ENCODE measurements at regions not wholly inside any gene's neighbourhood (a gene's known extent, or its start where the extent isn't known, plus 50 kb on each side); places are given as distances from the start of the nearest gene placed in this dataset.

DNA sequence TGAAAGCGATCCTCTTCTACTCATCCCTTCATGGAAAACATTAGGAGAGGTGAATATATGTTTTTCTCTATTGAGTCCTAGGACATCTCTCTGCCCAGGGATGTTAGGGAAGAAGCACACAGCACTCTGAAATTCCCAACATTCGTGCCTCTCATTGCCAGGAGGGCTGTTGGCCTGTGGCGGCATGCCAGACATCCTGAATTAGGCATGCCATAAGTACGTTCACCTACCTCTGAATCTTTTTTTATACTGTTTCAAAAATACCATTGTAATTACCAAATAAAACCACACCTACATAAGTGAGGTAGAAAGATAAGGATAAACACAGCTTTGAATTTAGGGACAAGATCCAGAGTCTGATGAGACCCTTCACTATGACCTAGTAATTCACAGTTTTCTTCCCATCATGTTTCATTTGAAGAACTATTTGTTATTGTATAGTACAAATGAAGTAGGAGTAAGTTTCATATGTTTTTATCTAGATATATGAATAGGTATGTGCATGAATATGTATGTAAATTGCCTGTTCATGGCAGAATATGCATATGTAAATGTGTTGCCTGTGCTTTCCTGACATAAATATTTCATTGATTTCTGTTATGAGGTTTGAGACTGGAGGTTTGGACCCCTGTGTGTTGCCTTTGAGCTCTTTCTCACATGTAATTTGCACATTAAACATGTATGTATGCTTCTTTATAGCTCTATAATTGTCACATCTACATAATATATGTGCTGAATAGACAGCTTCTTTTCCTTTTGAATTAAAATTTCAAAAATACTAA is 66.6 kb upstream of the STAM2 start:
- no peak overlapping the region for H3K4me3 ChIP-seq (ENCODE audit: low read depth, low read length)
- H3K36me3 ChIP-seq (ENCODE audit: control insufficient read depth in 2 of 2, insufficient read depth in 1 of 2, low read length in 2 of 2), result no peaks in the 10 kb centered on the region
- TF ChIP-seq ZSCAN16 (tag by site-specific recombination; IDR thresholded peaks at IDR 0.05) (no peak), ZNF501 (tag by site-specific recombination; IDR thresholded peaks at IDR 0.05) (no peak), KLF9 (tag by site-specific recombination; IDR thresholded peaks at IDR 0.05; ENCODE audit: low read depth) (no peak), FEZF1 (tag by site-specific recombination; IDR thresholded peaks at IDR 0.05) (no peak), ZNF24 (tag by site-specific recombination; IDR thresholded peaks at IDR 0.05) (no peak), ZNF530 (tag by site-specific recombination; IDR thresholded peaks at IDR 0.05; ENCODE audit: low read depth) (no peak), ZNF658 (tag by site-specific recombination; IDR thresholded peaks at IDR 0.05) (no peak), HOXC10 (CRISPR knock-in tag; IDR thresholded peaks at IDR 0.05) (no peak), KLF1 (tag by site-specific recombination; IDR thresholded peaks at IDR 0.05) (no peak), ZNF16 (tag by site-specific recombination; IDR thresholded peaks at IDR 0.05; ENCODE audit: low read depth) (no peak), ZBTB20 (tag by site-specific recombination; IDR thresholded peaks at IDR 0.05) (no peak), ZNF248 (tag by site-specific recombination; IDR thresholded peaks at IDR 0.05) (no peak)
- TF ChIP-seq, protein P1, sequence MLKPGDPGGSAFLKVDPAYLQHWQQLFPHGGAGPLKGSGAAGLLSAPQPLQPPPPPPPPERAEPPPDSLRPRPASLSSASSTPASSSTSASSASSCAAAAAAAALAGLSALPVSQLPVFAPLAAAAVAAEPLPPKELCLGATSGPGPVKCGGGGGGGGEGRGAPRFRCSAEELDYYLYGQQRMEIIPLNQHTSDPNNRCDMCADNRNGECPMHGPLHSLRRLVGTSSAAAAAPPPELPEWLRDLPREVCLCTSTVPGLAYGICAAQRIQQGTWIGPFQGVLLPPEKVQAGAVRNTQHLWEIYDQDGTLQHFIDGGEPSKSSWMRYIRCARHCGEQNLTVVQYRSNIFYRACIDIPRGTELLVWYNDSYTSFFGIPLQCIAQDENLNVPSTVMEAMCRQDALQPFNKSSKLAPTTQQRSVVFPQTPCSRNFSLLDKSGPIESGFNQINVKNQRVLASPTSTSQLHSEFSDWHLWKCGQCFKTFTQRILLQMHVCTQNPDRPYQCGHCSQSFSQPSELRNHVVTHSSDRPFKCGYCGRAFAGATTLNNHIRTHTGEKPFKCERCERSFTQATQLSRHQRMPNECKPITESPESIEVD (tag by site-specific recombination; IDR thresholded peaks at IDR 0.05), result no peak
- H3K4me1 ChIP-seq (ENCODE audit: control insufficient read depth, insufficient read depth, low read length), result no peaks in the 10 kb centered on the region
- no peak overlapping the region for H3K27ac ChIP-seq (ENCODE audit: extremely low read depth, low read depth, low read length)
- POLR2A ChIA-PET, result no interaction called here
- CTCF ChIA-PET, result interaction anchor here (1.1 kb wide), 1 partner anchor 20 kb away, joined by 4 read pairs; no protein-coding TSS in a partner anchor
- no peaks in the 10 kb centered on the region for H3K9me3 ChIP-seq (ENCODE audit: control insufficient read depth, insufficient read depth, low read depth, low read length)

DNA sequence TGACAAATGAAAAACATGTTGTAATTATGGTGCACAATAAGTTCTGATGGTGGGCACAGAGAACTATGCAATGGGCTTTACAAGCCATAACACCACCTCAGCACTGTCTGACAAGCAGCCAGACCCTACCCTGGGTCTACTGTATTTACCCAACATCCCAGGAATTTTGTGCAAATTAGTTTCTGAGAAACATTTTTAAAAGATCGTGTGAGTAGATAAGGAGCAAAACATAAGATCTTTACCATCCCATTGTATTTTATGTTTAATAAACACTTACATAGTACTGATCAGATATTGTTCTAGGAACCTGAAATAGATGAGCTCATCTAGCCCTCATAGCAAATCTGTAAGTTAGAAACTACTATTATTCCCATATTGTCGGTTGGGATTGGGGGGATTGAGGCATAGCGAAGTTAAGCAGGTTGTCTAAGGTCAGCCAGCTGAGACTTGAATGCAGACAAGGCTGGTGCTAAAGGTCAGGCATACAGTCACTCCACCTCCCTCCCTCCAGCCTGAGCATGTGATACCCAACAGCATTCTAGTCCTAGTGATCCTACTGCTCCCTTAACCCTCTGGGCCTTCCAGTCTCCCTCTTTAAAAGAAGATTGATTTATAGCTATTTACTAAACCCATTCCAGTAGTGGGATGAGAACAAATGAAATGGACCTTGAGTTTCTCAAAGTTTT is 67.4 kb upstream of the STAM2 start:
- CTCF ChIA-PET, result interaction anchor here (0.6 to 1.1 kb wide), 2 partner anchors 19 to 94 kb away, joined by 4 read pairs; no protein-coding TSS in a partner anchor
- no peak overlapping the region for H3K4me3 ChIP-seq (ENCODE audit: low read depth, low read length)
- no peaks in the 10 kb centered on the region for H3K4me1 ChIP-seq (ENCODE audit: control insufficient read depth, insufficient read depth, low read length)
- TF ChIP-seq ZNF48 (tag by site-specific recombination; IDR thresholded peaks at IDR 0.05) (no peak), HOXC10 (CRISPR knock-in tag; IDR thresholded peaks at IDR 0.05) (no peak), SP2 (tag by site-specific recombination; IDR thresholded peaks at IDR 0.05) (no peak), ZBTB20 (tag by site-specific recombination; IDR thresholded peaks at IDR 0.05) (no peak), ZNF223 (tag by site-specific recombination; IDR thresholded peaks at IDR 0.05) (no peak), GLI4 (tag by site-specific recombination; IDR thresholded peaks at IDR 0.05) (no peak), BCL11A (tag by site-specific recombination; IDR thresholded peaks at IDR 0.05; ENCODE audit: low read depth) (no peak), ZNF654 (tag by site-specific recombination; IDR thresholded peaks at IDR 0.05; ENCODE audit: low read depth) (no peak), ZNF423 (tag by site-specific recombination; IDR thresholded peaks at IDR 0.05) (no peak), IKZF3 (tag by site-specific recombination; IDR thresholded peaks at IDR 0.05) (no peak), MEIS1 (CRISPR knock-in tag; IDR thresholded peaks at IDR 0.05; ENCODE audit: borderline replicate concordance) (no peak), ZNF626 (tag by site-specific recombination; IDR thresholded peaks at IDR 0.05) (no peak), ZNF404 (tag by site-specific recombination; IDR thresholded peaks at IDR 0.05) (no peak), ZIC2 (tag by site-specific recombination; IDR thresholded peaks at IDR 0.05) (no peak), ZNF558 (tag by site-specific recombination; IDR thresholded peaks at IDR 0.05) (no peak)
- H3K36me3 ChIP-seq (ENCODE audit: control insufficient read depth in 2 of 2, insufficient read depth in 1 of 2, low read length in 2 of 2), result no peaks in the 10 kb centered on the region
- POLR2A ChIA-PET, result no interaction called here
- H3K9me3 ChIP-seq (ENCODE audit: control insufficient read depth, insufficient read depth, low read depth, low read length), result no peaks in the 10 kb centered on the region
- no peak overlapping the region for H3K27ac ChIP-seq (ENCODE audit: extremely low read depth, low read depth, low read length)

Measured in HEK293 (cell line).